ENCODE measurements at regions not wholly inside any gene's neighbourhood (a gene's known extent, or its start where the extent isn't known, plus 50 kb on each side); places are given as distances from the start of the nearest gene placed in this dataset.

GRCh38 chr12:127770118-127770517 lies 496.9 kb upstream of the TMEM132C start:
- TF ChIP-seq USF1 (IDR thresholded peaks at IDR 0.05) (no peak), REST (IDR thresholded peaks at IDR 0.05; ENCODE audit: low read depth) (no peak), FOXM1 (IDR thresholded peaks at IDR 0.05; ENCODE audit: borderline replicate concordance, low read depth) (no peak), EP300 (IDR thresholded peaks at IDR 0.05; ENCODE audit: borderline replicate concordance) (no peak)
